K562 (cell line): ENCODE measurements at regions not wholly inside any gene's neighbourhood (a gene's known extent, or its start where the extent isn't known, plus 50 kb on each side); places are given as distances from the start of the nearest gene placed in this dataset.

Experiments used
- ATAC-seq: fragments of 200-7000 bp; cut with Tn5 transposase; 3 replicates; pipeline ENCODE4 v1.9.1; 2020; ENCODE audit warnings: moderate library complexity
- BruUV-seq: library from RNA; stranded (reverse); fragments of 400-500 nt; replicated peaks from 2 replicates; lab custom pipeline; 2021; lab: Mats Ljungman, UMichigan
- CTCF ChIA-PET: fragments of 300-600 bp; formaldehyde crosslinking; extraction: SDS; loops from one replicate; lab custom pipeline; 2021; ENCODE audit warnings: low intra/inter-chr PET ratio; lab: Yijun Ruan, JAX
- POLR2A ChIA-PET: fragments of 300-600, 350-650 bp; sonication (Branson Sonifier 250); formaldehyde crosslinking; extraction: SDS; loops from one replicate; lab custom pipeline; 2021; ENCODE audit warnings: antibody characterized with exemption, inconsistent platforms; lab: Yijun Ruan, JAX
- DNase-seq, 4 experiments: peaks; one replicate each; pipeline versions ENCODE4 v3.0.0 to v3.0.0-alpha.2; 2011 to 2018; ENCODE audit warnings: low spot score in 3 of 4, mixed read lengths in 3 of 4; ENCODE audit errors: extremely low read depth in 1 of 4
- FAIRE-seq: peaks from 2 replicates; lab custom pipeline; 2011; peaks lifted over from hg19 to GRCh38; lab: Jason Lieb, UNC
- H2AFZ ChIP-seq: 2 replicates; pipeline ENCODE4 v1.6.0; 2011; ENCODE audit warnings: low read depth, low read length, control low read depth, inconsistent platforms
- H3K27ac ChIP-seq: fragments of 200-600 bp; 3 replicates; pipeline ENCODE4 v1.8.0; 2011; ENCODE audit warnings: low read depth, mild to moderate bottlenecking, control low read depth, inconsistent platforms, low read length, moderate library complexity, mixed read lengths; ENCODE audit errors: extremely low read depth
- H3K27me3 ChIP-seq, 2 experiments: fragments of 300-600 bp in 1 of 2; 2 replicates in 1 of 2; 3 replicates in 1 of 2; pipeline versions ENCODE4 v1.6.0 to v1.8.0; 2011; ENCODE audit warnings: inconsistent platforms in 2 of 2, low read length in 2 of 2, mild to moderate bottlenecking in 1 of 2, mixed read lengths in 1 of 2, moderate library complexity in 1 of 2; ENCODE audit not compliant: control insufficient read depth in 2 of 2, insufficient read depth in 2 of 2
- H3K36me3 ChIP-seq: fragments of 300-600 bp; 3 replicates; pipeline ENCODE4 v1.8.0; 2011; ENCODE audit warnings: mild to moderate bottlenecking, low read length, inconsistent platforms; ENCODE audit not compliant: control insufficient read depth, insufficient read depth
- H3K4me1 ChIP-seq, 2 experiments: fragments of 200-600 bp in 1 of 2; replicated peaks in 1 of 2; 2 replicates in 1 of 2; 3 replicates in 1 of 2; pipeline versions ENCODE4 v1.5.1 to v1.8.0; 2011; ENCODE audit warnings: inconsistent platforms in 2 of 2, low read length in 2 of 2, mild to moderate bottlenecking in 1 of 2, mixed read lengths in 1 of 2, moderate library complexity in 1 of 2; ENCODE audit not compliant: control insufficient read depth in 2 of 2, insufficient read depth in 2 of 2
- H3K4me2 ChIP-seq: 2 replicates; pipeline ENCODE4 v1.6.1; 2011; ENCODE audit warnings: low read length, control low read depth, inconsistent platforms, mixed read lengths; ENCODE audit not compliant: insufficient read depth
- H3K4me3 ChIP-seq: fragments of 200-600 bp; sonication (generic), shearing (Covaris generic); 2 replicates; pipeline ENCODE4 v1.5.1; 2016; ENCODE audit warnings: control low read depth, inconsistent platforms
- H3K79me2 ChIP-seq: fragments of 200-600 bp; 3 replicates; pipeline ENCODE4 v1.8.0; 2011; ENCODE audit warnings: low read length, inconsistent platforms; ENCODE audit not compliant: control insufficient read depth, insufficient read depth
- H3K9ac ChIP-seq, 2 experiments: 2 replicates each; pipeline versions ENCODE4 v1.6.0 to v1.6.1; 2011; ENCODE audit warnings: low read depth in 2 of 2, low read length in 2 of 2, control low read depth in 1 of 2, inconsistent platforms in 1 of 2, mild to moderate bottlenecking in 1 of 2, mixed read lengths in 1 of 2; ENCODE audit not compliant: insufficient read depth in 1 of 2
- H3K9me1 ChIP-seq: one replicate; pipeline ENCODE4 v1.6.0; 2011; ENCODE audit warnings: inconsistent platforms, mild to moderate bottlenecking, low read length, moderate library complexity; ENCODE audit not compliant: control insufficient read depth, insufficient read depth
- H3K9me3 ChIP-seq: replicated peaks from 2 replicates; pipeline ENCODE4 v1.5.1; 2011; ENCODE audit warnings: low read depth, low read length, inconsistent platforms; ENCODE audit not compliant: control insufficient read depth, insufficient read depth
- H4K20me1 ChIP-seq: replicated peaks from 2 replicates; pipeline ENCODE4 v1.6.1; 2011; ENCODE audit warnings: low read length, inconsistent platforms, mixed read lengths; ENCODE audit not compliant: control insufficient read depth, insufficient read depth
- CCAR2 ChIP-seq: fragments of 200-400 bp; formaldehyde crosslinking; IDR thresholded peaks from 2 replicates; pipeline ENCODE4 v1.6.1; 2017; ENCODE audit warnings: mild to moderate bottlenecking, low read depth, low read length
- CSDE1 ChIP-seq, 2 experiments: fragments of 450-650 bp; IDR thresholded peaks; 2 replicates each; pipeline ENCODE4 v1.6.1; 2016; ENCODE audit warnings: mild to moderate bottlenecking in 1 of 2
- EP400 ChIP-seq: fragments of 450-650 bp; IDR thresholded peaks from 2 replicates; pipeline ENCODE4 v1.6.1; 2017; ENCODE audit warnings: antibody characterized with exemption, mild to moderate bottlenecking, moderate library complexity
- MGA ChIP-seq: fragments of 450-650 bp; IDR thresholded peaks from 2 replicates; pipeline ENCODE4 v1.6.1; 2016; ENCODE audit warnings: mild to moderate bottlenecking, moderate library complexity
- MYNN ChIP-seq, 2 experiments: sonication (generic); formaldehyde crosslinking in 1 of 2; IDR thresholded peaks; 2 replicates each; pipeline versions ENCODE4 v1.5.0 to v1.6.1; 2016 to 2020; ENCODE audit warnings: antibody characterized with exemption in 1 of 2, missing genetic modification reagents in 1 of 2
- NFE2 ChIP-seq: IDR thresholded peaks from 2 replicates; pipeline ENCODE4 v1.6.1; 2014; ENCODE audit warnings: antibody characterized with exemption, low read depth
- POLR2A ChIP-seq: fragments of 450-650 bp; conservative IDR thresholded peaks from 2 replicates; pipeline ENCODE4 v1.6.1; 2016
- ZNF57 ChIP-seq: fragments of 450-650 bp; formaldehyde crosslinking; IDR thresholded peaks from 2 replicates; pipeline ENCODE4 v1.4.0; 2020; ENCODE audit warnings: mild to moderate bottlenecking, moderate library complexity
- ZSCAN29 ChIP-seq: fragments of 450-650 bp; IDR thresholded peaks from 2 replicates; pipeline ENCODE4 v1.6.1; 2017
- WGBS: fragments of 100-300 bp; shearing (Covaris generic); methylation state at CpG from one replicate; pipeline ENCODE4 v1.1.6; 2016; ENCODE audit warnings: low coverage, mixed read lengths; ENCODE audit not compliant: insufficient coverage; ENCODE audit errors: missing lambda C conversion rate; 5-methylcytosine and 5-hydroxymethylcytosine counted together
- in situ Hi-C: fragments of 300-500 bp; cut with MboI; formaldehyde crosslinking; loops from 4 replicates; pipeline ENCODE4 v1.15.0; 2018; ENCODE audit warnings: inconsistent platforms, mixed read lengths
- intact Hi-C: fragments of 100-400 bp; cut with micrococcal nuclease; formaldehyde crosslinking; loops from 2 replicates; pipeline ENCODE4 v1.14.2; 2022
- TF ChIP-seq, protein P1 (sequence below): fragments of 250-450 bp; sonication (Bioruptor Pico); IDR thresholded peaks from 2 replicates; pipeline ENCODE4 v1.5.0; 2020; ENCODE audit warnings: mild to moderate bottlenecking, borderline replicate concordance

- TF ChIP-seq CCAR2: no peak
- TF ChIP-seq MGA: no peak
- TF ChIP-seq ZSCAN29: no peak
- TF ChIP-seq EP400: no peak
- no peak for TF ChIP-seq NFE2
- TF ChIP-seq ZNF57 (CRISPR knock-in tag): no peak
- TF ChIP-seq MYNN (IDR thresholded peaks at IDR 0.05): no peak
- no peak for TF ChIP-seq MYNN (CRISPR knock-in tag; IDR thresholded peaks at IDR 0.05)
- TF ChIP-seq, protein P1, sequence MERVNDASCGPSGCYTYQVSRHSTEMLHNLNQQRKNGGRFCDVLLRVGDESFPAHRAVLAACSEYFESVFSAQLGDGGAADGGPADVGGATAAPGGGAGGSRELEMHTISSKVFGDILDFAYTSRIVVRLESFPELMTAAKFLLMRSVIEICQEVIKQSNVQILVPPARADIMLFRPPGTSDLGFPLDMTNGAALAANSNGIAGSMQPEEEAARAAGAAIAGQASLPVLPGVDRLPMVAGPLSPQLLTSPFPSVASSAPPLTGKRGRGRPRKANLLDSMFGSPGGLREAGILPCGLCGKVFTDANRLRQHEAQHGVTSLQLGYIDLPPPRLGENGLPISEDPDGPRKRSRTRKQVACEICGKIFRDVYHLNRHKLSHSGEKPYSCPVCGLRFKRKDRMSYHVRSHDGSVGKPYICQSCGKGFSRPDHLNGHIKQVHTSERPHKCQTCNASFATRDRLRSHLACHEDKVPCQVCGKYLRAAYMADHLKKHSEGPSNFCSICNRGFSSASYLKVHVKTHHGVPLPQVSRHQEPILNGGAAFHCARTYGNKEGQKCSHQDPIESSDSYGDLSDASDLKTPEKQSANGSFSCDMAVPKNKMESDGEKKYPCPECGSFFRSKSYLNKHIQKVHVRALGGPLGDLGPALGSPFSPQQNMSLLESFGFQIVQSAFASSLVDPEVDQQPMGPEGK (CRISPR knock-in tag): no peak
- TF ChIP-seq CSDE1 (IDR thresholded peaks at IDR 0.05): no peak
- no peak for TF ChIP-seq POLR2A
- intact Hi-C loops (no loop called here), in situ Hi-C loops (no loop called here)
- H4K20me1 ChIP-seq: no peaks in the 10 kb centered on the region
- FAIRE-seq (no peak), ATAC-seq (no peak), DNase-seq (no peak)
- no peaks in the 10 kb centered on the region for H3K27me3 ChIP-seq
- H2AFZ ChIP-seq: no peak overlapping the region
- no peaks in the 10 kb centered on the region for H3K36me3 ChIP-seq
- no peak overlapping the region for H3K9ac ChIP-seq
- H3K4me1 ChIP-seq: no peaks in the 10 kb centered on the region
- POLR2A ChIA-PET: no interaction called here
- WGBS: 0% methylated on average over 1 of the region's 1 CpG
- BruUV-seq: no TSS peak
- H3K9me3 ChIP-seq: no peaks in the 10 kb centered on the region
- H3K27ac ChIP-seq: no peak overlapping the region
- H3K9me1 ChIP-seq: no peaks in the 10 kb centered on the region
- no peak overlapping the region for H3K4me3 ChIP-seq
- CTCF ChIA-PET: no interaction called here
- H3K4me2 ChIP-seq: no peak overlapping the region
- H3K79me2 ChIP-seq: no peaks in the 10 kb centered on the region
These were observed 82.7 kb upstream of the KITLG start for GRCh38 chr12:88662961-88663360.
